Uterus (tissue), 2 donors: ENCODE measurements at regions not wholly inside any gene's neighbourhood (a gene's known extent, or its start where the extent isn't known, plus 50 kb on each side); places are given as distances from the start of the nearest gene placed in this dataset.

Experiments used
- CTCF ChIP-seq, 4 experiments: fragments of 200-600 bp in 2 of 4; fragments of 450-650 bp in 2 of 4; sonication (generic) in 2 of 4; IDR thresholded peaks; one replicate each; pipeline ENCODE4 v1.5.1; 2016 to 2019; ENCODE audit warnings: antibody characterized with exemption in 4 of 4, mild to moderate bottlenecking in 2 of 4, moderate library complexity in 1 of 4
- POLR2A ChIP-seq, 2 donors: fragments of 450-650 bp; IDR thresholded peaks; one replicate each; pipeline ENCODE4 v1.6.1; 2016; ENCODE audit warnings: antibody characterized with exemption in 2 of 2, mild to moderate bottlenecking in 1 of 2, moderate library complexity in 1 of 2

GRCh38 chr5:61995486-61995885 lies 310.5 kb upstream of the KIF2A start:
- TF ChIP-seq CTCF (IDR thresholded peaks at IDR 0.05), result no peak
- no peak for TF ChIP-seq POLR2A (IDR thresholded peaks at IDR 0.05)
